ENCODE measurements at regions not wholly inside any gene's neighbourhood (a gene's known extent, or its start where the extent isn't known, plus 50 kb on each side); places are given as distances from the start of the nearest gene placed in this dataset.

DNA sequence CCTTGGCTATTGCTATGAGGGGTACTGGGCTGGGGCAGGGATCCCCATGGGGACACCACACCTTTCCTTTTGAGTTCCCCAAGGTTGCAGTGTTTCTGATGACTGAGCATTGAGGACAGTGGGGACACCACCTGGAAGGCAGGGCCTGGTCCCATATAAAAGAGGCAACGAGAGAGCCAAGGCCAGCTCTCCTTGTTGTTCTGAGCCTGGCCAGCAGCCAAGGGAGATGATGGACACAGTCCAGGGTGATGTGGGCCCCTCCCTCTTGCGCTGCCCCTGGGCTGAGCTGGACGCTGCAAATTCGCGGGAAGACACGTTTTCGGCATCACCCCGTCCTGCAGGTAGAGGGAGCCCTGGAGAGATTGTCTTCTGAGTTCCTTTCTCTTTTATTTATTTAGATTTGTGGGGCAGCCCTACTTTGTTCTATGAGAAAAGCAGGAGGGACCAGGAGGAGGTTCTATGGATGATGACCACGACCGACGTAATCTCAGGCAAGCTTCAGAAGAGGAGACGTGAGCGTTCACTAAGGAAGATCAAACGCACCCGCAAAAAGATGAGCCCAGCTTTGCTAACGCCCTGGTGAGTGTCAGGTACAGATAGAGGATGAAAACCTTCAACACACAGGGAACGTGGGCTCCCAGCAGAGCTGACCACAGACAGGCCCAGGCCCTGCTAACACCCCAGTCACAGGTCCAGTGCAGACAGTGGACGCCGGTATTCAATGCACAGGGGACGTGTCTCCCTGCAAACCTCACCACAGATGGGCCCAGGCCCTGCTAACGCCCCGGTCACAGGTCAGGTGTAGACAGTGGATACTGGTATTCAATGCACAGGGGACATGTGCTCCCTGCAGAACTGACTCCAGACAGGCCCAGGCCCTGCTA is 97.4 kb downstream of the SHOX start:
- TF ChIP-seq, protein P1, sequence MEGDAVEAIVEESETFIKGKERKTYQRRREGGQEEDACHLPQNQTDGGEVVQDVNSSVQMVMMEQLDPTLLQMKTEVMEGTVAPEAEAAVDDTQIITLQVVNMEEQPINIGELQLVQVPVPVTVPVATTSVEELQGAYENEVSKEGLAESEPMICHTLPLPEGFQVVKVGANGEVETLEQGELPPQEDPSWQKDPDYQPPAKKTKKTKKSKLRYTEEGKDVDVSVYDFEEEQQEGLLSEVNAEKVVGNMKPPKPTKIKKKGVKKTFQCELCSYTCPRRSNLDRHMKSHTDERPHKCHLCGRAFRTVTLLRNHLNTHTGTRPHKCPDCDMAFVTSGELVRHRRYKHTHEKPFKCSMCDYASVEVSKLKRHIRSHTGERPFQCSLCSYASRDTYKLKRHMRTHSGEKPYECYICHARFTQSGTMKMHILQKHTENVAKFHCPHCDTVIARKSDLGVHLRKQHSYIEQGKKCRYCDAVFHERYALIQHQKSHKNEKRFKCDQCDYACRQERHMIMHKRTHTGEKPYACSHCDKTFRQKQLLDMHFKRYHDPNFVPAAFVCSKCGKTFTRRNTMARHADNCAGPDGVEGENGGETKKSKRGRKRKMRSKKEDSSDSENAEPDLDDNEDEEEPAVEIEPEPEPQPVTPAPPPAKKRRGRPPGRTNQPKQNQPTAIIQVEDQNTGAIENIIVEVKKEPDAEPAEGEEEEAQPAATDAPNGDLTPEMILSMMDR (IDR thresholded peaks at IDR 0.05 in 8 of 11, conservative IDR thresholded peaks at IDR 0.05 in 3 of 11), result no peak
- no peak for TF ChIP-seq POLR2A (IDR thresholded peaks at IDR 0.05)
- no peak for TF ChIP-seq POLR2AphosphoS5 (IDR thresholded peaks at IDR 0.05)
